Sciatic nerve (tissue), 2 donors: ENCODE measurements at regions not wholly inside any gene's neighbourhood (a gene's known extent, or its start where the extent isn't known, plus 50 kb on each side); places are given as distances from the start of the nearest gene placed in this dataset.
A peak's percentile ranks its signal among the peaks of the same experiment; 100 is the strongest.

ENCODE experiments used
- ATAC-seq: fragments of 200-7000 bp; cut with Tn5 transposase; one replicate; pipeline ENCODE4 v1.9.1; 2020; ENCODE audit warnings: mild to moderate bottlenecking, moderate library complexity
- DNase-seq: peaks from one replicate; pipeline ENCODE4 v3.0.0-alpha.2; 2020; ENCODE audit warnings: low spot score
- intact Hi-C: fragments of 100-400 bp; cut with DNase I; formaldehyde crosslinking; loops from one replicate; pipeline ENCODE4 v1.14.2; 2022
- donor health status: DM: no; HTN: no; CAD: no.
- donor health status: DM: no; HTN: no; CAD: no.

GRCh38 chr11:64455456-64456261 lies 96.7 kb downstream of the RPS6KA4 start:
- ATAC-seq (no peak), DNase-seq (peak; percentile 52)
- intact Hi-C loops: no loop called here

- DNase-seq (peak; percentile 40), ATAC-seq (no peak)
- intact Hi-C loops: no loop called here
Measured at GRCh38 chr11:64456509-64457320, 97.8 kb downstream of the RPS6KA4 start.

- DNase-seq: peak; percentile 41
- intact Hi-C loops: no loop called here
Measured at GRCh38 chr11:64457416-64458010, 98.2 kb upstream of the SLC22A11 start.

GRCh38 chr11:64458997-64459396 lies 96.7 kb upstream of the SLC22A11 start:
- ATAC-seq (no peak), DNase-seq (peak; percentile 23)
- intact Hi-C loops: no loop called here

More at GRCh38 chr11:64457416-64458010, 98.2 kb upstream of the SLC22A11 start:
- ATAC-seq: no peak

GRCh38 chr11:64459609-64460008 lies 96.1 kb upstream of the SLC22A11 start:
- DNase-seq (peak; percentile 12), ATAC-seq (no peak)
- intact Hi-C loops: no loop called here

GRCh38 chr11:64461081-64461480 lies 94.7 kb upstream of the SLC22A11 start:
- intact Hi-C loops: no loop called here
- peak; percentile 23 for DNase-seq
- ATAC-seq: no peak

GRCh38 chr11:64466115-64466718 lies 89.5 kb upstream of the SLC22A11 start:
- intact Hi-C loops: no loop called here
- no peak for DNase-seq
- no peak for ATAC-seq

- intact Hi-C loops: no loop called here
- ATAC-seq (no peak), DNase-seq (no peak)
Measured at GRCh38 chr11:64469288-64469687, 86.5 kb upstream of the SLC22A11 start.

- ATAC-seq (no peak), DNase-seq (no peak)
- intact Hi-C loops: no loop called here
Measured at GRCh38 chr11:64472593-64473455, 82.9 kb upstream of the SLC22A11 start.

GRCh38 chr11:64474680-64475079 lies 81.1 kb upstream of the SLC22A11 start:
- DNase-seq: no peak
- no peak for ATAC-seq
- intact Hi-C loops: no loop called here

- ATAC-seq (no peak), DNase-seq (no peak)
- intact Hi-C loops: no loop called here
Measured at GRCh38 chr11:64475145-64475544, 80.6 kb upstream of the SLC22A11 start.

GRCh38 chr11:64476881-64477280 lies 78.9 kb upstream of the SLC22A11 start:
- no peak for ATAC-seq
- intact Hi-C loops: no loop called here
- no peak for DNase-seq

- DNase-seq: no peak
- ATAC-seq: no peak
- intact Hi-C loops: no loop called here
Measured at GRCh38 chr11:64477675-64478074, 78.1 kb upstream of the SLC22A11 start.

GRCh38 chr11:64482588-64482987 lies 73.2 kb upstream of the SLC22A11 start:
- intact Hi-C loops: no loop called here
- DNase-seq: no peak

GRCh38 chr11:64484191-64485022 lies 71.3 kb upstream of the SLC22A11 start:
- intact Hi-C loops: no loop called here
- DNase-seq: no peak
- no peak for ATAC-seq

More at GRCh38 chr11:64482588-64482987, 73.2 kb upstream of the SLC22A11 start:
- no peak for ATAC-seq

GRCh38 chr11:64485074-64485473 lies 70.7 kb upstream of the SLC22A11 start:
- no peak for DNase-seq
- intact Hi-C loops: no loop called here
- no peak for ATAC-seq

GRCh38 chr11:64489831-64490441 lies 65.8 kb upstream of the SLC22A11 start:
- DNase-seq: peak; percentile 70
- intact Hi-C loops: no loop called here
- ATAC-seq: peak; percentile 79
